ENCODE measurements at regions not wholly inside any gene's neighbourhood (a gene's known extent, or its start where the extent isn't known, plus 50 kb on each side); places are given as distances from the start of the nearest gene placed in this dataset.
A peak's percentile ranks its signal among the peaks of the same experiment; 100 is the strongest.

- no peak for DNase-seq
Measured at GRCh38 chr14:65187421-65188049, 85.2 kb upstream of the MAX start.

GRCh38 chr14:65190312-65190711, 88.0 kb upstream of the MAX start:
- no peak for DNase-seq

GRCh38 chr14:65191716-65192115, 89.4 kb upstream of the MAX start:
- DNase-seq: no peak

GRCh38 chr14:65192686-65193085, 90.4 kb upstream of the MAX start:
- DNase-seq: no peak

- no peak for DNase-seq
Measured at GRCh38 chr14:65193916-65194590, 91.7 kb upstream of the MAX start.

DNA sequence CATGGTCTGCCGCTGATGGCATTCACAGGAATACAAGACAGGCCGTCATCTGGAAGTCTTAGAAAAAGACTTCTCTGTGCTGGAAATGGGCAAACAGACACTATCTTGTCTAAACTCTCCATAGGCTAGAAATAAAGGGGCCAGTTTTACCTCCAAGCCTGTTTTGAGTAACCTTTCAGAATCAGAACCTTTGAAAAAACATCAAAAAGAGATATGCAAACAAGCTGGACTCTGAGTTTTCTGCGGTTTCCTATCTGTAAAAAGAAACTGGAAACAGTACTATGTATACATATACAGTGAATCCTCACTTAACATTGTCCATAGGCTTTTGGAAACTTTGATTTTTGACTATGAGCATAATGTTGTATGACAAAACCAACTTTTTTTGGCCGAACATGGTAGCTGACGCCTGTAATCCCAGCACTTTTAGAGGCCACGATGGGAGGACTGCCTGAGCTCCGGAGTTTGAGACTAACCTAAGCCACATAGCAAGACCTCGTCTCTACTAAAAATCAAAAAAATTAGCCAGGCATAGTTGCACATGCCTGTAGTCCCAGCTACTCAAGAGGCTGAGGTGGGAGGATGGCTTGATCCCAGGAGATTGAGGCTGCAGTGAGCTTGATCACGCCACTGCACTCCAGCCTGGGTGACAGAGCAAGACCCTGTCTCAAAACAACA, 92.9 kb upstream of the MAX start:
- DNase-seq: no peak

GRCh38 chr14:65198346-65198745, 96.0 kb upstream of the MAX start:
- no peak for DNase-seq

DNA sequence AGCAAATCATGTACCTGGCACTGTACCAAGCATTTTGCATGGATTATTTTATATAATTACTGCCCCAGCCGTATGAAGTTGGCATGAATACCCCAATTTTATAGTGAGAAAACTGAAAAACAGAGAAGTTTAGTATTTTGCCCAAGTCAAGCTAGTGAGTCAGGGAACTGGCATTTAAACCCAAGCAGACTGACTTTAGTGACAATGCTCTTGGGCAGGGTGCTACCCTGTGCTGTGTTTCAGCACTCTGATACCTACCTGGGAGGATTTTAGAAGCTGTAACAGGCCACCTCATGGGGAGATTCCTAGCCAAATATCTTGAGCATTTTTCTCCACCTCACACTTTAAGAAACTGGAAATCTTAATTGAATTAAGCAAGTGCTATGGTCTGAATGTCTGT, 98.1 kb upstream of the MAX start:
- no peak for DNase-seq

GRCh38 chr14:65203574-65203973, 101.3 kb upstream of the MAX start:
- no peak for DNase-seq

- DNase-seq: no peak
Measured at GRCh38 chr14:65204056-65204455, 101.7 kb upstream of the MAX start.

GRCh38 chr14:65206078-65206447, 103.7 kb upstream of the MAX start:
- no peak for DNase-seq

DNA sequence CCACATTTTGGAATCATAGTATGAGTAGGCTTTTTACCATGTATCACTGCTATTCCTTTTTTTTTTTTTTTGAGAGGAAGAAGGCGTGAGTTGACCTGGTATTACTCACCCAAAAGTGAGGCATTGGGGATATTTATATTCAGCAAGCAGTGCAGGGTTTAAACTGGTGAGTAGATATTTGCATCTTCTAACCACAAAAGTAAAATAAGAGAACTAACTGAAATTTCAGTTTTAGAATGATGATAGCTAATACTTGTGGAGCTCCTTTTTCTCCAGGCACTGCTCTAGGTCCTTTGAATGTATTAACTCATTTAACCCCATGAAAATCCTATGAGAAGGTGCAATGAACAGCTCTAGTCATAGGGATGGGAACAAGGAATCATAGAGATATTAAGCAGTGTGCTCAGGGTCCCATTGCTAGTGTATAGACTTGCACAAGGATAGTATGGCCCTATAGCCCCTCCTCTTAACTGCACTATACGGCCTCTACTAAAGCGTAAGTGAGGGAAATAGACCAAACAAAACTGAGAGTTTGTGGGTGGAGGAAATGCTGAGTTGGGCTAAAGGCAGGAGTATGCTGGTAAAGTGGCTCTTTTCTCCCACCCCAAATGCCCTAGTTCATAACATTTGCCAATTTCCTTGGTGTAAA, 104.3 kb upstream of the MAX start:
- DNase-seq: no peak

DNA sequence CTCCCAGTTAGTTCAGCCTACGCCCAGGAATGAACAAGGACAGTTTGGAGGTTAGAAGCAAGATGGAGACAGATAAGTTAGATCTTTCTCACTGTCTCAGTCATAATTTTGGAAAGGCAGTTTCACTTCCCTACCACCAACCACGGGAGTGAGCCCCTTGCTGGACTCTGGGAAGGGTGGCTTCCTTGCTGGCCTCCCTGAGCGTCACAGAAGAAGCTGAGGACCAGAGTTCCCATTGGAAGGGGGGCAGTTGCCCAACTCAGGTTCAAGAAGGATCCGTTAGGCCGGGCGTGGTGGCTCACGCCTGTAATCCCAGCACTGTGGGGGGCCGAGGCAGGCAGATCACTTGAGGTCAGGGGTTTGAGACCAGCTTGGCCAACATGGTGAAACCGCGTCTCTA, 106.2 kb upstream of the MAX start:
- no peak for DNase-seq

GRCh38 chr14:65210118-65210821, 108.0 kb upstream of the MAX start:
- no peak for DNase-seq

GRCh38 chr14:65210822-65211182, 108.5 kb upstream of the MAX start:
- DNase-seq: no peak

DNA sequence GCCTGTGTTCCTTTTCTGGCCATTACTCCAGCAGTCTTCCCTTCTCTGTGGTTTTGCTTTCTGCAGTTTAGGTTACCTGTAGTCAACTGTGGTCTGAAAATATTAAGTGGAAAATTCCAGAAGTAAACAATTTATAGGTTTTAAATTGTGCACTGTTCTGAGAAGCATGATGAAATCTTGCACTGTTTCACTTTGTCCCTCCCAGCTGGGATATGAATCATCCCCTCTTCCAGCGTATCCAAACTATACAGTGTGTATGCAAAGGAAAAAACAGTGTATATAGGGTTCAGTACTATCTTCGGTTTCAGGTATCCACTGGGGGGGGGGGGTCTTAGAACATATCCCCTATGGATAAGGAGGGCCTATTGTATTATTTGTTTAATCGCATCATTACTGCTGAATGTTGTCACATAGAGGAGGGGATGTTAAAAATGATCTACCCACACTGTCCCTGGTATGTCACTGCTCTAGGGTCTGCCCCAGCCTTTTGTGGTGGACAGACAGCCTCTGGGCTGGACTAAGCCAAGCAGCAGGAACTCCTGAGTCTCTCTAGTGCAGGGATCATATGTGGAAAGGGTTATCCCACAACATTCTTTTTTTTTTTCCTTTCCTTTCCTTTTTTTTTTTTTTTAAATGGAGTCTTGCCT, 109.1 kb upstream of the MAX start:
- no peak for DNase-seq

DNA sequence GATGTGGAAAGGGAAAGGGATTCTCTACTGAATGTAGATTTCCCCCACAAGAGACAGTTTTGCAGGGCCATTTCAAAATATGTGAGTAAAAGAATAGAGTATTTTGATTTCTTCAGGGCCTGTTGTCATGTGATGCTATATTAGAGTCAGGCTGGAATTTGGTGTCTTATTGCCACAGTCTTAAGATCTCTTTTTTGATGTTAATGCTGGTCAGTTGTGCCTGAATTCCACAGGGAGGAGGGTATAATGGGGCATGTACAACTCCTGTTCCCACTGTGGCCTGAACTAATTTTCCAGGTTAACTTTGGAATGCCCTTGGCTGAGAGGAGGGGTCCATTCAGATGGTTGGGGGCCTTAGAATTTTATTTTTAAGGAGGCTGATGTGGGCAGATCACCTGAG, 111.0 kb upstream of the MAX start:
- DNase-seq: no peak

GRCh38 chr14:65214741-65215140, 112.4 kb upstream of the MAX start:
- no peak for DNase-seq

GRCh38 chr14:65219353-65219752, 117.0 kb upstream of the MAX start:
- DNase-seq: no peak

DNA sequence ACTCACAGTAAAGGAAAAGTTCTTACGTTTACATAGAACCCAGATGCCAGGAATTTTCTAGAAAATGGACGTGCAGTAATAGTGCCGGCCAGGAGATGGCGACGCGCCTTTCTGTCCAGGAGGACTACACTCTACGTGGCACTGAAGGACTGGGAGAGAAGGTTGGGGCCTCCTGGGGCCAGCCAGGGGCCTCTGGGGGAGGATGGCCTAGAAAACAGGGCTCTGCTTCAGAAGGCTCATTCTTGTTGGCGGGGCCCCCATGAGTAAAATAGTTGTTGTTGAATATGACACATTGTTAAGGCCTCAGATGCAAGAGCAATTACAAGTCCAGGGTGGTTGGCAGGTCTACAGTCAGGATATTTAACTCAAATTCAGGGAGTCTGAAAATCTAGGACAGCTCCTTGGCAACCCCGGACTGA, 120.1 kb upstream of the MAX start:
- peak; percentile 46 for DNase-seq

DNA sequence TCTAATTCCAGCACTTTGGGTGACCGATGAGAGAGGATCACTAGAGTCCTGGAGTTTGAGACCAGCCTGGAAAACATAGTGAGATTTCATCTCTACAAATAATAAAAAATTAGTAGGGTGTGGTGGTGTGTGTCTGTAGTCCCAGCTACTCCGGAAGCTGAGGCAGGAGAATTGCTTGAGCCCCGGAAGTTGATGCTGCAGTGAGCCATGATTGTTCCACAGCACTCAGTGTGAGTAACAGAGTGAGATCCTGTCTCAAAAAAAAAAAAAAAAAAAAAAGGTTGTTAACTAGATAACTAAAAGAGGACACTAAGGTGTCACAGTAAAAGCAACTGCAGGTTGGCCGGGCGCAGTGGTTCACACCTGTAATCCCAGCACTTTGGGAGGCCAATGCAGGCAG, 121.3 kb upstream of the MAX start:
- no peak for DNase-seq

DNA sequence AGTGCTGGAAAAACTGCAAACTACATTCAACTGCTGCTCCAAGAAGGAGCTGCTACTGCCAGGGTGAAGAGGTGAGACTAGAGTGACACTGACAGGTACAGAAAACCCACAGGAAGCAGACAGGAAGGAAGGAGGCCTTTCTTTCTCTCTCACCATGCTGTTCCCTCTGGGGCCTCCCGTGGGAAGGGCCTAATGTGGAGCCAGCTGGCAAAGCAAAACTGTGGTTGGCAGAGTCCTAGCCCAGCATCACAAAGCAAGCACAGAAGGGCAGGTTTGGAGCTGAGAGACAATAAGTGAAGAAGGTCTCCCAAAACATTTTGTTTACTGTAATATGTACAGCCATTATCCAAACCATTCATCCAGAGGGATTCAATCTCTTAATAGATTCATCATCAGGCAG, 122.5 kb upstream of the MAX start:
- no peak for DNase-seq
